Astrocyte (in vitro differentiated cells and primary cell): ENCODE measurements at regions not wholly inside any gene's neighbourhood (a gene's known extent, or its start where the extent isn't known, plus 50 kb on each side); places are given as distances from the start of the nearest gene placed in this dataset.

Experiments
- CTCF ChIP-seq: IDR thresholded peaks from 2 replicates; pipeline ENCODE4 v1.5.1; 2011; ENCODE audit warnings: low read depth, mild to moderate bottlenecking, inconsistent platforms, low read length, moderate library complexity; ENCODE audit not compliant: insufficient read depth
- EZH2 ChIP-seq: IDR thresholded peaks from 2 replicates; pipeline ENCODE4 v1.6.1; 2012; ENCODE audit warnings: mild to moderate bottlenecking, low read length, inconsistent platforms; ENCODE audit not compliant: insufficient read depth

- TF ChIP-seq CTCF (no peak), EZH2 (no peak)
Measured at GRCh38 chr1:106459418-106459817, 597.1 kb upstream of the PRMT6 start.
